GM12878 (cell line): ENCODE measurements at regions not wholly inside any gene's neighbourhood (a gene's known extent, or its start where the extent isn't known, plus 50 kb on each side); places are given as distances from the start of the nearest gene placed in this dataset.

Experiments used
- ATAC-seq: fragments of 200-7000 bp; cut with Tn5 transposase; 3 replicates; pipeline ENCODE4 v1.9.1; 2020; ENCODE audit warnings: mild to moderate bottlenecking, moderate library complexity
- BruUV-seq: library from RNA; stranded (reverse); fragments of 400-500 nt; replicated peaks from 2 replicates; lab custom pipeline; 2021; lab: Mats Ljungman, UMichigan
- CTCF ChIA-PET: fragments of 300-600 bp; sonication (Branson Sonifier 250); formaldehyde crosslinking; extraction: SDS; loops from one replicate; lab custom pipeline; 2021; ENCODE audit warnings: inconsistent platforms; lab: Yijun Ruan, JAX
- POLR2A ChIA-PET: fragments of 350-600 bp; formaldehyde crosslinking; extraction: SDS; loops from one replicate; lab custom pipeline; 2021; ENCODE audit warnings: inconsistent platforms; lab: Charles Lee
- RAD21 ChIA-PET: fragments of 300-600 bp; sonication (Branson Sonifier 250); formaldehyde crosslinking; loops from one replicate; lab custom pipeline; 2023; ENCODE audit warnings: antibody characterized with exemption; ENCODE audit not compliant: unreplicated experiment; lab: Charles Lee
- SMC1A ChIA-PET: fragments of 300-600 bp; sonication (Branson Sonifier 250); formaldehyde crosslinking; loops from one replicate; lab custom pipeline; 2023; ENCODE audit not compliant: unreplicated experiment, uncharacterized antibody; lab: Charles Lee
- DNase-seq: peaks from one replicate; pipeline ENCODE4 v3.0.0-alpha.2; 2011; ENCODE audit warnings: low read depth, low spot score
- FAIRE-seq: peaks from 3 replicates; lab custom pipeline; 2011; peaks lifted over from hg19 to GRCh38; lab: Jason Lieb, UNC
- H2AFZ ChIP-seq: 2 replicates; pipeline ENCODE4 v1.6.0; 2011; ENCODE audit warnings: low read depth, low read length, control low read depth; ENCODE audit not compliant: control insufficient read depth
- H3K27ac ChIP-seq: 2 replicates; pipeline ENCODE4 v1.5.1; 2011; ENCODE audit warnings: control low read depth; ENCODE audit not compliant: control insufficient read depth, insufficient read depth
- H3K27me3 ChIP-seq, 2 experiments: replicated peaks in 1 of 2; 2 replicates each; pipeline versions ENCODE4 v1.6.0 to v1.6.1; 2011; ENCODE audit warnings: low read length in 1 of 2; ENCODE audit not compliant: control insufficient read depth in 2 of 2, insufficient read depth in 2 of 2
- H3K36me3 ChIP-seq, 2 experiments: 2 replicates each; pipeline ENCODE4 v1.5.1; 2011; ENCODE audit warnings: low read length in 1 of 2; ENCODE audit not compliant: control insufficient read depth in 2 of 2, insufficient read depth in 2 of 2
- H3K4me1 ChIP-seq: 2 replicates; pipeline ENCODE4 v1.6.1; 2011; ENCODE audit warnings: mild to moderate bottlenecking, low read length, moderate library complexity, mixed read lengths; ENCODE audit not compliant: control insufficient read depth, insufficient read depth
- H3K4me2 ChIP-seq: 2 replicates; pipeline ENCODE4 v1.6.0; 2011; ENCODE audit warnings: control low read depth; ENCODE audit not compliant: control insufficient read depth, insufficient read depth
- H3K4me3 ChIP-seq: fragments of 200-600 bp; sonication (generic); 2 replicates; pipeline ENCODE4 v1.5.1; 2016
- H3K79me2 ChIP-seq: 2 replicates; pipeline ENCODE4 v1.6.0; 2011; ENCODE audit warnings: low read length; ENCODE audit not compliant: control insufficient read depth, insufficient read depth
- H3K9ac ChIP-seq: 2 replicates; pipeline ENCODE4 v1.8.0; 2011; ENCODE audit warnings: low read length, control low read depth, mixed read lengths; ENCODE audit not compliant: control insufficient read depth, insufficient read depth
- H3K9me3 ChIP-seq: replicated peaks from 3 replicates; pipeline ENCODE4 v1.5.1; 2011; ENCODE audit warnings: mild to moderate bottlenecking, low read length; ENCODE audit not compliant: control insufficient read depth, insufficient read depth
- H4K20me1 ChIP-seq: 2 replicates; pipeline ENCODE4 v1.6.0; 2011; ENCODE audit not compliant: control insufficient read depth, insufficient read depth
- HDGF ChIP-seq: fragments of 450-650 bp; IDR thresholded peaks from 2 replicates; pipeline ENCODE4 v1.6.1; 2016; ENCODE audit warnings: antibody characterized with exemption
- MEF2A ChIP-seq: IDR thresholded peaks from 2 replicates; pipeline ENCODE4 v1.6.1; 2011; ENCODE audit warnings: low read depth, mild to moderate bottlenecking, low read length, moderate library complexity; ENCODE audit not compliant: insufficient read depth
- MXI1 ChIP-seq: fragments of 150-350 bp; IDR thresholded peaks from 2 replicates; pipeline ENCODE4 v1.6.1; 2011; ENCODE audit warnings: low read depth, mild to moderate bottlenecking, inconsistent platforms, low read length, improper control_type of control experiment
- NFXL1 ChIP-seq: fragments of 450-650 bp; IDR thresholded peaks from 2 replicates; pipeline ENCODE4 v1.6.1; 2017; ENCODE audit warnings: antibody characterized with exemption, mild to moderate bottlenecking, borderline replicate concordance
- ZNF207 ChIP-seq: fragments of 450-650 bp; IDR thresholded peaks from 2 replicates; pipeline ENCODE4 v1.6.1; 2014; ENCODE audit warnings: antibody characterized with exemption, mild to moderate bottlenecking, borderline replicate concordance
- ZNF687 ChIP-seq: fragments of 450-650 bp; IDR thresholded peaks from 2 replicates; pipeline ENCODE4 v1.6.1; 2017; ENCODE audit warnings: mild to moderate bottlenecking, moderate library complexity
- WGBS: methylation state at CpG from one replicate; pipeline ENCODE4 v1.1.6; 2016; ENCODE audit warnings: low lambda C conversion rate; ENCODE audit not compliant: insufficient replicate concordance, insufficient coverage; ENCODE audit errors: missing lambda C conversion rate; 5-methylcytosine and 5-hydroxymethylcytosine counted together
- in situ Hi-C: fragments of 300-500 bp; cut with MboI; formaldehyde crosslinking; loops from 9 replicates; pipeline ENCODE4 v1.14.3; 2018; ENCODE audit warnings: mixed read lengths
- intact Hi-C: fragments of 100-400 bp; cut with micrococcal nuclease; formaldehyde crosslinking; loops from one replicate; pipeline ENCODE4 v1.14.2; 2022; ENCODE audit not compliant: unreplicated experiment

- no peak for TF ChIP-seq ZNF687
Measured at GRCh38 chr2:175829741-175830140, 172.3 kb downstream of the LNPK start (continued).

- ChIA-PET CTCF (no interaction called here), SMC1A (no interaction called here), POLR2A (no interaction called here), RAD21 (no interaction called here)
- 27% methylated on average over 2 of the region's 2 CpGs for WGBS
- no peak for ATAC-seq
- no peaks in the 10 kb centered on the region for H3K79me2 ChIP-seq
- no peak overlapping the region for H2AFZ ChIP-seq
- TF ChIP-seq HDGF, result no peak
- no peak for TF ChIP-seq ZNF207
- no peak for TF ChIP-seq MXI1
- no peak for TF ChIP-seq MEF2A
- TF ChIP-seq NFXL1, result no peak
- DNase-seq, result no peak
- BruUV-seq, result no TSS peak
- no peak for FAIRE-seq
- no peaks in the 10 kb centered on the region for H4K20me1 ChIP-seq
- no peaks in the 10 kb centered on the region for H3K9me3 ChIP-seq
- in situ Hi-C loops, result no loop called here
- no peak overlapping the region for H3K4me3 ChIP-seq
- no peak overlapping the region for H3K4me2 ChIP-seq
- no peak overlapping the region for H3K27ac ChIP-seq
- no peaks in the 10 kb centered on the region for H3K4me1 ChIP-seq
- no peaks in the 10 kb centered on the region; a peak in 1 of 4 replicates for H3K27me3 ChIP-seq
- intact Hi-C loops, result no loop called here
- no peak overlapping the region for H3K9ac ChIP-seq
- H3K36me3 ChIP-seq, result no peaks in the 10 kb centered on the region
Measured at GRCh38 chr2:175827856-175828255, 174.2 kb downstream of the LNPK start.
